ENCODE measurements at regions not wholly inside any gene's neighbourhood (a gene's known extent, or its start where the extent isn't known, plus 50 kb on each side); places are given as distances from the start of the nearest gene placed in this dataset.

DNA sequence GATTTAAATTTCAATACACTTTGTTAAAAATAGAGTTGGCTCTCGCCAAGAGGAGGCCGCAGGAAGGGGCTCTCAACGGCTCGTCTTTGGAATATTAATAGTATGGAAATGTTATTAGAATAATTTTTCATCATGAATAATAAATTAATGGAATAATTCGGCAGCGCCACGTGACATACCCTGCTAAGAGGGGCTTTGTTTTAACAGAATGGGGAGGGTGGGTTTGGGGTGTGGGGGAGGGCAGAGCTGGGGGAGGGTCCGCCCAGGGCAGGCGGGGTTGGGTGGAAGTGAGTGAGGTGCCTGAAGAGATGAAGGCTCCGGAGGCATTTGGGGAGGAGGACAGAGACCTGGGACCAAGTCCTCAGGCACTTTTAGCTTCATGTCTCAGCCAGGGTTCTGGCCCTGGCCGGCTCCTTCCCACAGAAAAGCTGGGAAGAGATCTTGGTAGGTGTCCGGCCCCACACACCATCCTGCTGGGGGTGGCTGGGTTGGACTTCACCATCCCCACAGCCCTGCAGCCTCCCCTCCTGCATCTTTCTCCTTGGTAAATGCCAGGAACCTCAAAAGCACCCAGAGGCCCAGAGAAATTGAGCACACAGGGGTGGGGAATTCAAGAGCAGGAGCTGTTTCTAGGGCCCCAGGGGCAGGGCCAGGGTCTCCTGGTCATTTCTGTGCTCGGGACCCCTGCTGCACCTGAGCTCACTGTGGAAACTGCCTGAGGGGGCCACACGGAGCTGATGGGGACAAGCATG, 93.6 kb upstream of the BHLHE23 start (continued):
- TF ChIP-seq, protein P1, sequence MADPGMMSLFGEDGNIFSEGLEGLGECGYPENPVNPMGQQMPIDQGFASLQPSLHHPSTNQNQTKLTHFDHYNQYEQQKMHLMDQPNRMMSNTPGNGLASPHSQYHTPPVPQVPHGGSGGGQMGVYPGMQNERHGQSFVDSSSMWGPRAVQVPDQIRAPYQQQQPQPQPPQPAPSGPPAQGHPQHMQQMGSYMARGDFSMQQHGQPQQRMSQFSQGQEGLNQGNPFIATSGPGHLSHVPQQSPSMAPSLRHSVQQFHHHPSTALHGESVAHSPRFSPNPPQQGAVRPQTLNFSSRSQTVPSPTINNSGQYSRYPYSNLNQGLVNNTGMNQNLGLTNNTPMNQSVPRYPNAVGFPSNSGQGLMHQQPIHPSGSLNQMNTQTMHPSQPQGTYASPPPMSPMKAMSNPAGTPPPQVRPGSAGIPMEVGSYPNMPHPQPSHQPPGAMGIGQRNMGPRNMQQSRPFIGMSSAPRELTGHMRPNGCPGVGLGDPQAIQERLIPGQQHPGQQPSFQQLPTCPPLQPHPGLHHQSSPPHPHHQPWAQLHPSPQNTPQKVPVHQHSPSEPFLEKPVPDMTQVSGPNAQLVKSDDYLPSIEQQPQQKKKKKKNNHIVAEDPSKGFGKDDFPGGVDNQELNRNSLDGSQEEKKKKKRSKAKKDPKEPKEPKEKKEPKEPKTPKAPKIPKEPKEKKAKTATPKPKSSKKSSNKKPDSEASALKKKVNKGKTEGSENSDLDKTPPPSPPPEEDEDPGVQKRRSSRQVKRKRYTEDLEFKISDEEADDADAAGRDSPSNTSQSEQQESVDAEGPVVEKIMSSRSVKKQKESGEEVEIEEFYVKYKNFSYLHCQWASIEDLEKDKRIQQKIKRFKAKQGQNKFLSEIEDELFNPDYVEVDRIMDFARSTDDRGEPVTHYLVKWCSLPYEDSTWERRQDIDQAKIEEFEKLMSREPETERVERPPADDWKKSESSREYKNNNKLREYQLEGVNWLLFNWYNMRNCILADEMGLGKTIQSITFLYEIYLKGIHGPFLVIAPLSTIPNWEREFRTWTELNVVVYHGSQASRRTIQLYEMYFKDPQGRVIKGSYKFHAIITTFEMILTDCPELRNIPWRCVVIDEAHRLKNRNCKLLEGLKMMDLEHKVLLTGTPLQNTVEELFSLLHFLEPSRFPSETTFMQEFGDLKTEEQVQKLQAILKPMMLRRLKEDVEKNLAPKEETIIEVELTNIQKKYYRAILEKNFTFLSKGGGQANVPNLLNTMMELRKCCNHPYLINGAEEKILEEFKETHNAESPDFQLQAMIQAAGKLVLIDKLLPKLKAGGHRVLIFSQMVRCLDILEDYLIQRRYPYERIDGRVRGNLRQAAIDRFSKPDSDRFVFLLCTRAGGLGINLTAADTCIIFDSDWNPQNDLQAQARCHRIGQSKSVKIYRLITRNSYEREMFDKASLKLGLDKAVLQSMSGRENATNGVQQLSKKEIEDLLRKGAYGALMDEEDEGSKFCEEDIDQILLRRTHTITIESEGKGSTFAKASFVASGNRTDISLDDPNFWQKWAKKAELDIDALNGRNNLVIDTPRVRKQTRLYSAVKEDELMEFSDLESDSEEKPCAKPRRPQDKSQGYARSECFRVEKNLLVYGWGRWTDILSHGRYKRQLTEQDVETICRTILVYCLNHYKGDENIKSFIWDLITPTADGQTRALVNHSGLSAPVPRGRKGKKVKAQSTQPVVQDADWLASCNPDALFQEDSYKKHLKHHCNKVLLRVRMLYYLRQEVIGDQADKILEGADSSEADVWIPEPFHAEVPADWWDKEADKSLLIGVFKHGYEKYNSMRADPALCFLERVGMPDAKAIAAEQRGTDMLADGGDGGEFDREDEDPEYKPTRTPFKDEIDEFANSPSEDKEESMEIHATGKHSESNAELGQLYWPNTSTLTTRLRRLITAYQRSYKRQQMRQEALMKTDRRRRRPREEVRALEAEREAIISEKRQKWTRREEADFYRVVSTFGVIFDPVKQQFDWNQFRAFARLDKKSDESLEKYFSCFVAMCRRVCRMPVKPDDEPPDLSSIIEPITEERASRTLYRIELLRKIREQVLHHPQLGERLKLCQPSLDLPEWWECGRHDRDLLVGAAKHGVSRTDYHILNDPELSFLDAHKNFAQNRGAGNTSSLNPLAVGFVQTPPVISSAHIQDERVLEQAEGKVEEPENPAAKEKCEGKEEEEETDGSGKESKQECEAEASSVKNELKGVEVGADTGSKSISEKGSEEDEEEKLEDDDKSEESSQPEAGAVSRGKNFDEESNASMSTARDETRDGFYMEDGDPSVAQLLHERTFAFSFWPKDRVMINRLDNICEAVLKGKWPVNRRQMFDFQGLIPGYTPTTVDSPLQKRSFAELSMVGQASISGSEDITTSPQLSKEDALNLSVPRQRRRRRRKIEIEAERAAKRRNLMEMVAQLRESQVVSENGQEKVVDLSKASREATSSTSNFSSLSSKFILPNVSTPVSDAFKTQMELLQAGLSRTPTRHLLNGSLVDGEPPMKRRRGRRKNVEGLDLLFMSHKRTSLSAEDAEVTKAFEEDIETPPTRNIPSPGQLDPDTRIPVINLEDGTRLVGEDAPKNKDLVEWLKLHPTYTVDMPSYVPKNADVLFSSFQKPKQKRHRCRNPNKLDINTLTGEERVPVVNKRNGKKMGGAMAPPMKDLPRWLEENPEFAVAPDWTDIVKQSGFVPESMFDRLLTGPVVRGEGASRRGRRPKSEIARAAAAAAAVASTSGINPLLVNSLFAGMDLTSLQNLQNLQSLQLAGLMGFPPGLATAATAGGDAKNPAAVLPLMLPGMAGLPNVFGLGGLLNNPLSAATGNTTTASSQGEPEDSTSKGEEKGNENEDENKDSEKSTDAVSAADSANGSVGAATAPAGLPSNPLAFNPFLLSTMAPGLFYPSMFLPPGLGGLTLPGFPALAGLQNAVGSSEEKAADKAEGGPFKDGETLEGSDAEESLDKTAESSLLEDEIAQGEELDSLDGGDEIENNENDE (IDR thresholded peaks at IDR 0.05; ENCODE audit: low read depth, low read length) = no peak
- TF ChIP-seq STAT5A (IDR thresholded peaks at IDR 0.05; ENCODE audit: borderline replicate concordance, low read length) (no peak), EZH2 (IDR thresholded peaks at IDR 0.05; ENCODE audit: borderline replicate concordance, low read depth, low read length) (no peak), GTF2A2 (tag; IDR thresholded peaks at IDR 0.05) (no peak), MTA3 (IDR thresholded peaks at IDR 0.05; ENCODE audit: borderline replicate concordance) (no peak), ETS2 (tag; IDR thresholded peaks at IDR 0.05; ENCODE audit: borderline replicate concordance, poor library complexity, severe bottlenecking) (no peak)
- TF ChIP-seq, protein P2, sequence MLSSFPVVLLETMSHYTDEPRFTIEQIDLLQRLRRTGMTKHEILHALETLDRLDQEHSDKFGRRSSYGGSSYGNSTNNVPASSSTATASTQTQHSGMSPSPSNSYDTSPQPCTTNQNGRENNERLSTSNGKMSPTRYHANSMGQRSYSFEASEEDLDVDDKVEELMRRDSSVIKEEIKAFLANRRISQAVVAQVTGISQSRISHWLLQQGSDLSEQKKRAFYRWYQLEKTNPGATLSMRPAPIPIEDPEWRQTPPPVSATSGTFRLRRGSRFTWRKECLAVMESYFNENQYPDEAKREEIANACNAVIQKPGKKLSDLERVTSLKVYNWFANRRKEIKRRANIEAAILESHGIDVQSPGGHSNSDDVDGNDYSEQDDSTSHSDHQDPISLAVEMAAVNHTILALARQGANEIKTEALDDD (IDR thresholded peaks at IDR 0.05) = no peak
- TF ChIP-seq, protein P3, sequence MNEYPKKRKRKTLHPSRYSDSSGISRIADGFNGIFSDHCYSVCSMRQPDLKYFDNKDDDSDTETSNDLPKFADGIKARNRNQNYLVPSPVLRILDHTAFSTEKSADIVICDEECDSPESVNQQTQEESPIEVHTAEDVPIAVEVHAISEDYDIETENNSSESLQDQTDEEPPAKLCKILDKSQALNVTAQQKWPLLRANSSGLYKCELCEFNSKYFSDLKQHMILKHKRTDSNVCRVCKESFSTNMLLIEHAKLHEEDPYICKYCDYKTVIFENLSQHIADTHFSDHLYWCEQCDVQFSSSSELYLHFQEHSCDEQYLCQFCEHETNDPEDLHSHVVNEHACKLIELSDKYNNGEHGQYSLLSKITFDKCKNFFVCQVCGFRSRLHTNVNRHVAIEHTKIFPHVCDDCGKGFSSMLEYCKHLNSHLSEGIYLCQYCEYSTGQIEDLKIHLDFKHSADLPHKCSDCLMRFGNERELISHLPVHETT (CRISPR knock-in tag; conservative IDR thresholded peaks at IDR 0.05 in 1 of 2, IDR thresholded peaks at IDR 0.05 in 1 of 2) = no peak
- TF ChIP-seq, protein P4, sequence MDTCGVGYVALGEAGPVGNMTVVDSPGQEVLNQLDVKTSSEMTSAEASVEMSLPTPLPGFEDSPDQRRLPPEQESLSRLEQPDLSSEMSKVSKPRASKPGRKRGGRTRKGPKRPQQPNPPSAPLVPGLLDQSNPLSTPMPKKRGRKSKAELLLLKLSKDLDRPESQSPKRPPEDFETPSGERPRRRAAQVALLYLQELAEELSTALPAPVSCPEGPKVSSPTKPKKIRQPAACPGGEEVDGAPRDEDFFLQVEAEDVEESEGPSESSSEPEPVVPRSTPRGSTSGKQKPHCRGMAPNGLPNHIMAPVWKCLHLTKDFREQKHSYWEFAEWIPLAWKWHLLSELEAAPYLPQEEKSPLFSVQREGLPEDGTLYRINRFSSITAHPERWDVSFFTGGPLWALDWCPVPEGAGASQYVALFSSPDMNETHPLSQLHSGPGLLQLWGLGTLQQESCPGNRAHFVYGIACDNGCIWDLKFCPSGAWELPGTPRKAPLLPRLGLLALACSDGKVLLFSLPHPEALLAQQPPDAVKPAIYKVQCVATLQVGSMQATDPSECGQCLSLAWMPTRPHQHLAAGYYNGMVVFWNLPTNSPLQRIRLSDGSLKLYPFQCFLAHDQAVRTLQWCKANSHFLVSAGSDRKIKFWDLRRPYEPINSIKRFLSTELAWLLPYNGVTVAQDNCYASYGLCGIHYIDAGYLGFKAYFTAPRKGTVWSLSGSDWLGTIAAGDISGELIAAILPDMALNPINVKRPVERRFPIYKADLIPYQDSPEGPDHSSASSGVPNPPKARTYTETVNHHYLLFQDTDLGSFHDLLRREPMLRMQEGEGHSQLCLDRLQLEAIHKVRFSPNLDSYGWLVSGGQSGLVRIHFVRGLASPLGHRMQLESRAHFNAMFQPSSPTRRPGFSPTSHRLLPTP (IDR thresholded peaks at IDR 0.05; ENCODE audit: borderline replicate concordance, extremely low read depth, insufficient read length) = no peak

Data from K562 (cell line).